ENCODE measurements at regions not wholly inside any gene's neighbourhood (a gene's known extent, or its start where the extent isn't known, plus 50 kb on each side); places are given as distances from the start of the nearest gene placed in this dataset.

GRCh38 chr11:87394924-87395323, 357.2 kb downstream of the TMEM135 start:
- Mint-ChIP-seq H3K9me3 (no peaks in the 10 kb centered on the region), H3K27me3 (no peaks in the 10 kb centered on the region), H3K4me1 (ENCODE audit: low read depth) (peaks cover 6% of the 10 kb centered on the region), H3K27ac (no peak overlapping the region), H3K36me3 (ENCODE audit: low read depth) (no peaks in the 10 kb centered on the region), H3K4me3 (no peak overlapping the region)
- intact Hi-C loops (cut with micrococcal nuclease) = no loop called here

GRCh38 chr11:87392665-87393064, 354.9 kb downstream of the TMEM135 start:
- Mint-ChIP-seq H3K9me3 (peaks cover 15% of the 10 kb centered on the region), H3K27ac (no peak overlapping the region), H3K4me1 (ENCODE audit: low read depth) (peaks cover 6% of the 10 kb centered on the region), H3K27me3 (no peaks in the 10 kb centered on the region), H3K36me3 (ENCODE audit: low read depth) (no peaks in the 10 kb centered on the region), H3K4me3 (no peak overlapping the region)
- intact Hi-C loops (cut with micrococcal nuclease) = no loop called here

- H3K27me3 Mint-ChIP-seq = no peaks in the 10 kb centered on the region
- H3K36me3 Mint-ChIP-seq (ENCODE audit: low read depth) = no peaks in the 10 kb centered on the region
- intact Hi-C loops (cut with micrococcal nuclease) = no loop called here
Observed at GRCh38 chr11:87391496-87391895, 353.8 kb downstream of the TMEM135 start.

DNA sequence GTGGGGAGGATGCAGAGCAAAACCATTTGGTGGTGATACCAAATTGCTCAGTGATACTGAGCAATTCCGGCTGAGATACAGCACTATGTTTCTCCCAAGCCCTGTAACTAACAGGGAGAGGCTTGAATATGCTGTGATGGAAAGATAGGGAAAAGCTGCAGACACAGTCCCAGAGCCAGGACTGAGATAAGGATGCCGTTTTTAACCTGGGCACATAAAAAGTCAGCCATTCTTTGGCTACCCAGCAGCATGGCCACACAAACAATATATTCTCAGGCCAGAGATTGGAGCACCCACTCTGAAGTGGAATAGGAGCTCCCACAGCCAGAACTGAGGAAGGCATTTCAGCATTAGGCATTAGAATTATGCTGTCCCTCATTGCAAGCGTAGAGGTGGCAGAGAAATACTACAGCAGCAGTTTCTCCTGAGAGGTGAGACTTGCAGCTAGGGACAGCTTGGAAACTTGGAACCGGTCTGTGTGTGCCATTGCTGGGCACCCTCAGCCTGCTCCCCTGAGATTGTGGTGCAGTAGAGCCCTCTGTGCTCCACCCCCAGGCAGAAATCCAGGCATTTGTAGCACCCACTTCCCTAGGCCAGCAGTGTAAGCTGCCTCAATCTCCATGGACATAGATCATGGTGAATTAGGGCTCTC, 346.5 kb downstream of the TMEM135 start:
- Mint-ChIP-seq H3K36me3 (ENCODE audit: low read depth) (no peaks in the 10 kb centered on the region), H3K9me3 (peaks cover 57% of the 10 kb centered on the region)
- intact Hi-C loops (cut with micrococcal nuclease) = no loop called here

More at GRCh38 chr11:87391496-87391895, 353.8 kb downstream of the TMEM135 start:
- H3K9me3 Mint-ChIP-seq = peaks cover 22% of the 10 kb centered on the region
- H3K27ac Mint-ChIP-seq = no peak overlapping the region
- no peaks in the 10 kb centered on the region for H3K4me1 Mint-ChIP-seq (ENCODE audit: low read depth)
- H3K4me3 Mint-ChIP-seq = no peak overlapping the region

GRCh38 chr11:87374038-87374807, 336.5 kb downstream of the TMEM135 start:
- H3K4me3 Mint-ChIP-seq = no peak overlapping the region
- H3K9me3 Mint-ChIP-seq = no peaks in the 10 kb centered on the region
- H3K27ac Mint-ChIP-seq = no peak overlapping the region
- no peaks in the 10 kb centered on the region for H3K4me1 Mint-ChIP-seq (ENCODE audit: low read depth)
- no peaks in the 10 kb centered on the region for H3K27me3 Mint-ChIP-seq
- no peaks in the 10 kb centered on the region for H3K36me3 Mint-ChIP-seq (ENCODE audit: low read depth)
- intact Hi-C loops (cut with micrococcal nuclease) = no loop called here

More for the DNA sequence above, 346.5 kb downstream of the TMEM135 start:
- H3K4me3 Mint-ChIP-seq = no peak overlapping the region
- no peaks in the 10 kb centered on the region for H3K27me3 Mint-ChIP-seq
- H3K4me1 Mint-ChIP-seq (ENCODE audit: low read depth) = no peaks in the 10 kb centered on the region
- H3K27ac Mint-ChIP-seq = no peak overlapping the region
